Transverse colon (tissue), 4 donors: ENCODE measurements at regions not wholly inside any gene's neighbourhood (a gene's known extent, or its start where the extent isn't known, plus 50 kb on each side); places are given as distances from the start of the nearest gene placed in this dataset.

Experiments used
- DNase-seq: peaks from one replicate; pipeline ENCODE4 v3.0.0-alpha.2; 2019
- H3K27ac ChIP-seq, 4 donors: fragments of 200-600 bp; sonication (generic); 2 replicates each; pipeline ENCODE4 v1.5.1; 2016 to 2018; ENCODE audit warnings: inconsistent platforms in 4 of 4
- H3K27me3 ChIP-seq: fragments of 200-600 bp; sonication (generic); 2 replicates; pipeline ENCODE4 v1.5.1; 2017; ENCODE audit warnings: inconsistent platforms
- H3K36me3 ChIP-seq, 4 donors: fragments of 200-600 bp; sonication (generic); 2 replicates each; pipeline ENCODE4 v1.5.1; 2017 to 2019; ENCODE audit warnings: inconsistent platforms in 4 of 4
- H3K4me1 ChIP-seq, 4 donors: fragments of 200-600 bp; sonication (generic); 2 replicates each; pipeline ENCODE4 v1.5.1; 2017 to 2020; ENCODE audit warnings: inconsistent platforms in 4 of 4
- H3K4me3 ChIP-seq, 4 donors: fragments of 200-600 bp; sonication (generic); 1 replicate in 1 of 4; 2 replicates in 3 of 4; pipeline versions ENCODE4 v1.5.1 to v1.6.1; 2017 to 2019; ENCODE audit warnings: inconsistent platforms in 4 of 4
- H3K9me3 ChIP-seq, 2 donors: fragments of 200-600 bp; sonication (generic); 2 replicates each; pipeline ENCODE4 v1.5.1; 2017 to 2019; ENCODE audit warnings: inconsistent platforms in 2 of 2
- CTCF ChIP-seq, 5 experiments: fragments of 200-600 bp in 3 of 5; fragments of 450-650 bp in 2 of 5; sonication (generic) in 3 of 5; IDR thresholded peaks; 1 replicate in 2 of 5; 2 replicates in 3 of 5; pipeline ENCODE4 v1.5.1; 2016 to 2017; ENCODE audit warnings: antibody characterized with exemption in 5 of 5, inconsistent platforms in 3 of 5, mild to moderate bottlenecking in 2 of 5, moderate library complexity in 1 of 5
- EP300 ChIP-seq: sonication (generic); formaldehyde crosslinking; IDR thresholded peaks from one replicate; pipeline ENCODE4 v1.6.1; 2017; ENCODE audit warnings: antibody characterized with exemption, low read depth
- POLR2A ChIP-seq: fragments of 450-650 bp; IDR thresholded peaks from one replicate; pipeline ENCODE4 v1.6.1; 2016; ENCODE audit warnings: antibody characterized with exemption, mild to moderate bottlenecking, moderate library complexity
- POLR2AphosphoS5 ChIP-seq, 3 donors: sonication (generic); formaldehyde crosslinking; IDR thresholded peaks; one replicate each; pipeline ENCODE4 v1.6.1; 2016; ENCODE audit warnings: antibody characterized with exemption in 3 of 3
- WGBS, 2 donors: methylation state at CpG; one replicate each; pipeline ENCODE4 v1.1.5; 2018; ENCODE audit warnings: low coverage in 1 of 2; 5-methylcytosine and 5-hydroxymethylcytosine counted together
- in situ Hi-C, 4 donors: fragments of 200-750 bp; cut with MboI; loops; one replicate each; pipeline versions ENCODE4 v1.15.0 to v1.15.1; 2017; ENCODE audit warnings: low sequenced_read_pairs in 3 of 4, low pct_ligation_motif_present in 1 of 4, low pct_unique_long_range_greater_than_20kb in 1 of 4
- intact Hi-C: fragments of 100-400 bp; cut with DNase I; formaldehyde crosslinking; loops from one replicate; pipeline ENCODE4 v1.15.1; 2023; ENCODE audit warnings: low total_unique reads

- TF ChIP-seq POLR2AphosphoS5 (IDR thresholded peaks at IDR 0.05) (no peak), EP300 (no peak), CTCF (IDR thresholded peaks at IDR 0.05) (no peak), POLR2A (no peak)
- Histone ChIP-seq H3K27me3 (no peaks in the 10 kb centered on the region), H3K9me3 (no peaks in the 10 kb centered on the region), H3K27ac (no peak overlapping the region), H3K36me3 (no peaks in the 10 kb centered on the region), H3K4me3 (no peak overlapping the region), H3K4me1 (no peaks in the 10 kb centered on the region)
- intact Hi-C loops, result no loop called here
- WGBS, 2 donors, result 64 to 100% methylated on average over 2 of the region's 2 CpGs
- DNase-seq, result no peak
- in situ Hi-C loops, result no loop called here
Measured at GRCh38 chr11:91382946-91383345, 841.7 kb upstream of the FAT3 start.

GRCh38 chr11:91374794-91375193 lies 849.8 kb upstream of the FAT3 start:
- intact Hi-C loops (no loop called here), in situ Hi-C loops (no loop called here)
- no peaks in the 10 kb centered on the region for H3K4me1 ChIP-seq
- no peak for TF ChIP-seq CTCF (IDR thresholded peaks at IDR 0.05)
- no peak for TF ChIP-seq POLR2A
- H3K36me3 ChIP-seq, result no peaks in the 10 kb centered on the region
- no peak overlapping the region for H3K4me3 ChIP-seq
- WGBS, 2 donors, result 61 to 73% methylated on average over 2 of the region's 2 CpGs
- no peak for DNase-seq
- no peak overlapping the region for H3K27ac ChIP-seq
- no peaks in the 10 kb centered on the region for H3K9me3 ChIP-seq
- H3K27me3 ChIP-seq, result no peaks in the 10 kb centered on the region

- Histone ChIP-seq H3K36me3 (no peaks in the 10 kb centered on the region), H3K27me3 (no peaks in the 10 kb centered on the region), H3K4me3 (no peak overlapping the region), H3K27ac (no peak overlapping the region), H3K4me1 (no peaks in the 10 kb centered on the region), H3K9me3 (no peaks in the 10 kb centered on the region)
- WGBS, 2 donors, result 58 to 75% methylated on average over 2 to 4 of the region's 4 CpGs
- TF ChIP-seq POLR2AphosphoS5 (IDR thresholded peaks at IDR 0.05), result no peak
- no peak for TF ChIP-seq CTCF (IDR thresholded peaks at IDR 0.05)
- TF ChIP-seq POLR2A, result no peak
- no peak for TF ChIP-seq EP300
- in situ Hi-C loops, result no loop called here
- intact Hi-C loops, result no loop called here
- no peak for DNase-seq
Measured at GRCh38 chr11:91373497-91373896, 851.1 kb upstream of the FAT3 start.

- in situ Hi-C loops, result no loop called here
- no peak overlapping the region for H3K27ac ChIP-seq
- no peak for DNase-seq
- H3K4me3 ChIP-seq, result no peak overlapping the region
- no peaks in the 10 kb centered on the region for H3K4me1 ChIP-seq
- no peaks in the 10 kb centered on the region for H3K9me3 ChIP-seq
- TF ChIP-seq CTCF (IDR thresholded peaks at IDR 0.05) (no peak), POLR2A (no peak), EP300 (no peak), POLR2AphosphoS5 (IDR thresholded peaks at IDR 0.05) (no peak)
- H3K36me3 ChIP-seq, result no peaks in the 10 kb centered on the region
- intact Hi-C loops, result no loop called here
- 77 to 83% methylated on average over 6 of the region's 6 CpGs for WGBS, 2 donors
- no peaks in the 10 kb centered on the region for H3K27me3 ChIP-seq
Measured at GRCh38 chr11:91366816-91367215, 857.8 kb upstream of the FAT3 start.
